ENCODE measurements at regions not wholly inside any gene's neighbourhood (a gene's known extent, or its start where the extent isn't known, plus 50 kb on each side); places are given as distances from the start of the nearest gene placed in this dataset.

DNA sequence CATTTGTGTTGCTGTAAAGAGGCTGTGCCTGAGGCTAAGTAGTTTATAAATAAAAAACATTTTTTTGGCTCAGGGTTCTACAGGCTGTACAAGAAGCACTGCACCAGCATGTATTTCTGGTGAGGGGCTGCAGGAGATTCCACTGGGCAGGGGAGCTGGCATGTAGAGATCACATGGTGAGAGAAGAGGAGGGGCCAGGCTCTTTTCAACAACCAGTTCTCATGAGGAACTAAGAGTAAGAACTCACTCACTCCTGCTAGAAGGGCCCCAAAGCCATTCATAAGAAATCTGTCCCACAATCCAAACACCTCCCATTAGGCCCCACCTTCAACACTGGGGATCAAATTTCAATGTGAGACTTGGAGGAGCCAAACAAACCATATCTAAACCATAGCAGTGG lies 214.9 kb upstream of the LMCD1 start:
- no peak for DNase-seq (ENCODE audit: low read depth, low spot score)
- H3K27ac ChIP-seq (ENCODE audit: low read length) = no peak overlapping the region
- no peaks in the 10 kb centered on the region for H3K4me1 ChIP-seq (ENCODE audit: control insufficient read depth, insufficient read depth, low read length)
- H3K9me3 ChIP-seq (ENCODE audit: control insufficient read depth, insufficient read depth, low read length) = no peaks in the 10 kb centered on the region
- H3K36me3 ChIP-seq (ENCODE audit: control insufficient read depth, insufficient read depth, low read length) = no peaks in the 10 kb centered on the region
- H3K4me3 ChIP-seq (ENCODE audit: low read length) = no peak overlapping the region
- H3K27me3 ChIP-seq (ENCODE audit: control insufficient read depth, insufficient read depth, low read length) = no peaks in the 10 kb centered on the region

DNA sequence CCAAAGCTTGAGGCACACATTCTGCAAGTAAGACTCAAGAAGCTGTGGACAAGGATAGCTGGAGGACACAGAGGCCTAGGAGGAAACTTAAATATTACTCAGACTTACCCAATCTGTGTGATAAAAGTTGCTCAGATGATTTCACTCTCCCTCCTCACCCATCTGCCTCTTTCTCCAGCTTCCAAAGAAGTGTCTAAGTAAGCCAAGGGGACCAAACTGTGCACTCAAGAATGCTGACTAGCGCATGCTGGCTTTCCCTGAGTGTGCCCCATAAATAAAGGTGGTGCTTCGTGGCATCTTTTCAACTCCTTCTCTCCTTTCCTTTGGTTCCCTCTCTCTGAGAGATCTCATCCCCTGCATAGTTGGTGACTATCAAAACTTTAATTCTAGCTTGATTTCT lies 211.0 kb upstream of the LMCD1 start:
- Histone ChIP-seq H3K9me3 (ENCODE audit: control insufficient read depth, insufficient read depth, low read length) (no peaks in the 10 kb centered on the region), H3K36me3 (ENCODE audit: control insufficient read depth, insufficient read depth, low read length) (no peaks in the 10 kb centered on the region), H3K27me3 (ENCODE audit: control insufficient read depth, insufficient read depth, low read length) (no peaks in the 10 kb centered on the region), H3K27ac (ENCODE audit: low read length) (no peak overlapping the region), H3K4me3 (ENCODE audit: low read length) (no peak overlapping the region), H3K4me1 (ENCODE audit: control insufficient read depth, insufficient read depth, low read length) (no peaks in the 10 kb centered on the region)
- no CpG with 5 or more reads among the region's 2 CpGs for WGBS (ENCODE audit: insufficient coverage, insufficient read length)
- no peak for DNase-seq (ENCODE audit: low read depth, low spot score)

DNA sequence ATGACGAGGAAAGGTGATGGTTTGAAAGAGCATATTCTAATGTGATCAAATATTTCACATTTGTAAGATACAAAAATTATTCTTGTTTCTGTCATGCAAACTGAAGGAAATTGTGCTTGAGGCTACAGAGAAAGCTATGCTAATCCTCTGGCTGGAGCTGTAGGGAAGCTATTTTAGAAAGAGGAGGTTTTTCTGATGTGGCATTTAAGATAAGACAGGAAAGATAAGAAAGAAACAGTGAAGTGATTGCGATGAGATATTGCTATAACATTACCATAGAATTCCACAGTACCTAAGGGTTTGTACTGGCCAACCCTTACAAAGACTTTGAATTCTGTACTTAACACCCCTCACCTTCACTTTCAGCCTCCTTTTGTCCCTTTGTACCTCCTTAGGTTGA lies 205.2 kb upstream of the LMCD1 start:
- no peaks in the 10 kb centered on the region for H3K36me3 ChIP-seq (ENCODE audit: control insufficient read depth, insufficient read depth, low read length)
- no peak overlapping the region for H3K27ac ChIP-seq (ENCODE audit: low read length)
- H3K27me3 ChIP-seq (ENCODE audit: control insufficient read depth, insufficient read depth, low read length) = no peaks in the 10 kb centered on the region
- no peak for DNase-seq (ENCODE audit: low read depth, low spot score)
- WGBS (ENCODE audit: insufficient coverage, insufficient read length) = no CpG with 5 or more reads among the region's 2 CpGs
- H3K4me3 ChIP-seq (ENCODE audit: low read length) = no peak overlapping the region
- no peaks in the 10 kb centered on the region for H3K9me3 ChIP-seq (ENCODE audit: control insufficient read depth, insufficient read depth, low read length)
- no peaks in the 10 kb centered on the region for H3K4me1 ChIP-seq (ENCODE audit: control insufficient read depth, insufficient read depth, low read length)

DNA sequence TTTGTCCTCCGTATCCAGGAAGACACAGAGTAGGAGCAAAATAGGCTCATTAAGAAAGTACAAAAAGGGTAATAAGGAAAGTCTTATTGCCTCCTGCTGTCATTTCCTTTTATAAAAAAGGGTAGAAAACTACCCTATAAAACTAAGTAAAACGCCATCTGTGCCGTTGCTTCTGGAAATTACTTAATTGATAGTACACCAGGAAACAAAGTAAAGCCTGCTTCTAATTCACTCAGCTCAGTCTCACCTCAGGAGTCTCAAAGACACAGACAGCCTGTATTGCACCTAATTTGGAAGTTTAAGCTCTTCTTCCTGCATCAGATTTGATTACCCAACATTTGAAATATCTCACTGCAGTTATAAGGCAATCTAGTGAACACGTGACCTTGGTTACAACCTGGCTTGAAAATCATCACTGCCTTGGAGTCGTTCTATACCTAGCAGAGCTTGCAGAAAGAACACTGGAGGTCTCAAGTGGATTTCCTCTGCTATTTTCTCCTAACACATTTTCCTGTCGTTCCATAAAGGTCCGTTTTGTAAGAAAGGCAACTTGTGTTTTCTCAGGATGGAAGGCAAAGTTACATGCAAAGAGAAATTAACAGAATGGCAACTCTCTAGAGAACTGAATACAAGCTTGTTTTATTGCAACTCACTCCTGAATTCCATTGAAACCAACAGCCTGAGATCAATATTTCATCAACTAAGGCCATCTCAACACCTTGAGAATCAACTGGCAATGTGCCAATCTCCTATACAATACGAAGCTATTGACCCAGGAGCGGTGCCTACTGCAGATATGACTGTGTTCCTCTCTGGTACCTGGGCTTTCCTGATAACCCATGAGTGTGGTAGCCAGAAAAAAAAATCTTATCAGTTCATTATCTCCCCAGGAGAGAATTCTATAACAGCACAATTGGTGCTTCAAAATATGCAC lies 203.3 kb upstream of the LMCD1 start:
- DNase-seq (ENCODE audit: low read depth, low spot score) = no peak
- WGBS (ENCODE audit: insufficient coverage, insufficient read length) = no CpG with 5 or more reads among the region's 9 CpGs
- Histone ChIP-seq H3K9me3 (ENCODE audit: control insufficient read depth, insufficient read depth, low read length) (no peaks in the 10 kb centered on the region), H3K36me3 (ENCODE audit: control insufficient read depth, insufficient read depth, low read length) (no peaks in the 10 kb centered on the region), H3K27me3 (ENCODE audit: control insufficient read depth, insufficient read depth, low read length) (no peaks in the 10 kb centered on the region), H3K4me1 (ENCODE audit: control insufficient read depth, insufficient read depth, low read length) (no peaks in the 10 kb centered on the region), H3K4me3 (ENCODE audit: low read length) (no peak overlapping the region), H3K27ac (ENCODE audit: low read length) (no peak overlapping the region)

DNA sequence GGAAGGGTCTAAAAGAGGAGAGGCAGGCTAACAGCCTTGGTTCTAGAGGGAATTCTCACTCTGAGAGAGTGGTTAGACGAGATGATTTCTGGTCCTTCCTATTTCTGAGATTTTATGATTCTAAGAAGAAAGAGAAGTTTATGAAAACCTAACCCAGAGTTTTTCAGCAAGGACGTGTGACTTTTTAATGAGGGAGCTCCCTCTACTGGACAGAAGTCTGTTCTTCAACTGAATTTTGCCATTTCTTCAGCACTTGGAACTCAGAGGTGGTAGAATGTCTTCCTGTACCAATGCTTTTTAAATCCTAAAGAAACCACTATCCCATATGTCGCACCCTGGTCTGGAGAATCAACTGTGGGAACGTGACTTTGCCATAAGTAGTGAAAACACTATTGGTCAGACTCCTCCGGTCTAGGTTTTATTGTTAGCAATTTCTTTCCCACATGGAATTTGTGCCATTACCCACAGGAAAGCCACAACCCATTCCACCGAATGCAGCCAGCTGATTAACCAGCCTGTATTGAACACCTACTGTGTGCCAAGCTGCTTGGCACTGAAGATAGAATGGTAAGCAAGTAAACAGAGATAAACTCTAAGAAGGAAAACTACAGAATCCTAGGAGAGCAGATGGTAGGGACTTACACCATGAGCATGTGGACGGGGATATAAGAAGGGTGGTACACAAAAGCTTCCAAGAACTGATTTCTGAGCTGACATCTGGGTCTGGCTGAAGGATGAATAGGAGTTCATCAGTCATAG lies 199.5 kb upstream of the LMCD1 start:
- Histone ChIP-seq H3K4me1 (ENCODE audit: control insufficient read depth, insufficient read depth, low read length) (peaks cover 3% of the 10 kb centered on the region; the same call in 1 of the 2 replicates), H3K9me3 (ENCODE audit: control insufficient read depth, insufficient read depth, low read length) (no peaks in the 10 kb centered on the region), H3K27me3 (ENCODE audit: control insufficient read depth, insufficient read depth, low read length) (no peaks in the 10 kb centered on the region), H3K4me3 (ENCODE audit: low read length) (no peak overlapping the region), H3K36me3 (ENCODE audit: control insufficient read depth, insufficient read depth, low read length) (no peaks in the 10 kb centered on the region), H3K27ac (ENCODE audit: low read length) (no peak overlapping the region)
- WGBS (ENCODE audit: insufficient coverage, insufficient read length) = no CpG with 5 or more reads among the region's 7 CpGs
- DNase-seq (ENCODE audit: low read depth, low spot score) = no peak

DNA sequence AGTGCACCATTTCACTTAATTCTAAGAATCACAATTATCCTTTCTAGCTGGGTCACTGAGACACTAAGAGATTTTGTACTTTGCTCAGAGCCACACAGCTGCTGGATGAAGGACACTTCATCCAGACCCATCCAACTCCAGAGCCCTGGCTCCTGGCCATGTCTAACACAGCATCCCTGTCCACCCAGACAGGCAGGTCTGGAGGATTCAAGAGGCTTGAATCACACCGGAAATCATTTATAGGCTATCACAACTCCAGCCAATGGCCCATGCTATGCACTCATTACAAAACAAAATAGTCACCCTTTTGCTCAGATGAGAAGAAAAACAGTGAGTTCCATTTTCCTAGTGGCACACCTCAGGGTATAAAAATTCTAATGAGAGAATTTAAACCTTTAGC lies 198.2 kb upstream of the LMCD1 start:
- Histone ChIP-seq H3K9me3 (ENCODE audit: control insufficient read depth, insufficient read depth, low read length) (no peaks in the 10 kb centered on the region), H3K36me3 (ENCODE audit: control insufficient read depth, insufficient read depth, low read length) (no peaks in the 10 kb centered on the region), H3K27me3 (ENCODE audit: control insufficient read depth, insufficient read depth, low read length) (no peaks in the 10 kb centered on the region), H3K4me1 (ENCODE audit: control insufficient read depth, insufficient read depth, low read length) (peaks cover 3% of the 10 kb centered on the region; the same call in 1 of the 2 replicates), H3K4me3 (ENCODE audit: low read length) (no peak overlapping the region), H3K27ac (ENCODE audit: low read length) (no peak overlapping the region)
- no peak for DNase-seq (ENCODE audit: low read depth, low spot score)
- WGBS (ENCODE audit: insufficient coverage, insufficient read length) = no CpG with 5 or more reads among the region's 1 CpG

DNA sequence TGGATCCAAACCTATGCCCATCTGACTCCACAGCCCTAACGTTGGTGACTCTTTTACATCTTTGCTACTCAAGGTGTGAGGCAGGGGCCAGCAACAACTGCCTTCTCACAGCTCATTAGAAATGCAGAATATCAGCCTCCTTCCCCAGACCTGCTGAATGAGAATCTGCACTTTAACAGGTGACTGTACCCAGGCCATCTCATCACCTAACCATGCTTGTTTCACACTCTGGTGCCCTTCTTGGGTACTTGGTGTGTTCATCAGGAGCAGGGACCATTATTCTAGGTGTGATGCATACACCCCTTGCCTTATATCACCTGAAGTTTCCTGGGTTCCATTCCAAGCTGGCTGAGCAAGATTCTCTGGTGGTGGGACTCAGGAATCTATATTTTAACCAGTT lies 196.3 kb upstream of the LMCD1 start:
- H3K27me3 ChIP-seq (ENCODE audit: control insufficient read depth, insufficient read depth, low read length) = no peaks in the 10 kb centered on the region
- no CpG with 5 or more reads among the region's 1 CpG for WGBS (ENCODE audit: insufficient coverage, insufficient read length)
- no peaks in the 10 kb centered on the region for H3K9me3 ChIP-seq (ENCODE audit: control insufficient read depth, insufficient read depth, low read length)
- H3K27ac ChIP-seq (ENCODE audit: low read length) = no peak overlapping the region
- H3K4me3 ChIP-seq (ENCODE audit: low read length) = no peak overlapping the region
- peaks cover 3% of the 10 kb centered on the region; the same call in 1 of the 2 replicates for H3K4me1 ChIP-seq (ENCODE audit: control insufficient read depth, insufficient read depth, low read length)
- DNase-seq (ENCODE audit: low read depth, low spot score) = no peak
- H3K36me3 ChIP-seq (ENCODE audit: control insufficient read depth, insufficient read depth, low read length) = no peaks in the 10 kb centered on the region

DNA sequence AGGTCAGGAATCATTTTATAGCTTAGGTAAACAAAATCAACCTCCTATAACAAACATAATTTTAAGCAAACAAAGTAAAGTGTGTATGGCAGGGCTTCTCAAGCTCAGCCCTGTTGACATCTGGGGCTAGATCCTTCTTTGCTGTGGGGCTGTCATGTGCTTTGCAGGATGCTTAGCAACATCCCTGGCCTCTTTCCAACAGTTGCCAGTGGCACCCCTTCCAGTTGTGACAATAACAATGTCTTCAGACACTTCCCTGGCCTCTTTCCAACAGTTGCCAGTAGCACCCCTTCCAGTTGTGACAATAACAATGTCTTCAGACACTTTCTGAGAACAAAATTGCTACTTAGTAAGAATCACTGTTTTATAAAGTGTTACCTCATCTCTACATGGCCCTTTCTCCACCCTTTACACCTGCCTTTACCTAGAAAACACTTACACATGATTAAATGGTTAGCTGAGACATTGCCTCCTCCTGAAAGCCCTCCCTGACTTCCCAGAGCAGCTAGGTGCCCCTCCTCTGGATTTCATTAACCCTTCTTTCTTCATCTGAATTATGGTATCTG lies 194.0 kb upstream of the LMCD1 start:
- Histone ChIP-seq H3K9me3 (ENCODE audit: control insufficient read depth, insufficient read depth, low read length) (no peaks in the 10 kb centered on the region), H3K36me3 (ENCODE audit: control insufficient read depth, insufficient read depth, low read length) (no peaks in the 10 kb centered on the region), H3K4me3 (ENCODE audit: low read length) (no peak overlapping the region), H3K4me1 (ENCODE audit: control insufficient read depth, insufficient read depth, low read length) (peaks cover 3% of the 10 kb centered on the region; the same call in 1 of the 2 replicates), H3K27me3 (ENCODE audit: control insufficient read depth, insufficient read depth, low read length) (no peaks in the 10 kb centered on the region), H3K27ac (ENCODE audit: low read length) (no peak overlapping the region)
- no peak for DNase-seq (ENCODE audit: low read depth, low spot score)

DNA sequence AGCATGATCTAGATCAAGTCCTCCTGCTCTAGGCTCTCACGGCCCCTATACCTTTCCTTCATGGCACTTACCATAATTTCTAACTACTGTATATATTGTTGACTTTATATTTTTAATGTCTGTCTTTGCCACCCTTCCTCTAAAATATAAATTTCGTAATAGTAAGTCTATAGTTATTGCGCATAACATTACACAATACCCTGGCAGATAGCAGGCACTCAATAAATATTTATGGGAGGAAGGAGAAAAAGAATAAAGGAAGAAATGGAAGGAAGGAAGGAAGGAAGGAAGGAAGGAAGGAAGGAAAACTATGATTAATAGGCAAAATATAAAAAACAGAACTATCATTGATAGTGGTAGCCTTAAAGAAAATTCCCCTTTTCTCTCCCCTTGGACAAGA lies 190.3 kb upstream of the LMCD1 start:
- Histone ChIP-seq H3K4me1 (ENCODE audit: control insufficient read depth, insufficient read depth, low read length) (peaks cover 1% of the 10 kb centered on the region; the same call in 1 of the 2 replicates), H3K9me3 (ENCODE audit: control insufficient read depth, insufficient read depth, low read length) (no peaks in the 10 kb centered on the region), H3K36me3 (ENCODE audit: control insufficient read depth, insufficient read depth, low read length) (no peaks in the 10 kb centered on the region), H3K27ac (ENCODE audit: low read length) (no peak overlapping the region), H3K27me3 (ENCODE audit: control insufficient read depth, insufficient read depth, low read length) (no peaks in the 10 kb centered on the region), H3K4me3 (ENCODE audit: low read length) (no peak overlapping the region)
- no CpG with 5 or more reads among the region's 3 CpGs for WGBS (ENCODE audit: insufficient coverage, insufficient read length)
- no peak for DNase-seq (ENCODE audit: low read depth, low spot score)

DNA sequence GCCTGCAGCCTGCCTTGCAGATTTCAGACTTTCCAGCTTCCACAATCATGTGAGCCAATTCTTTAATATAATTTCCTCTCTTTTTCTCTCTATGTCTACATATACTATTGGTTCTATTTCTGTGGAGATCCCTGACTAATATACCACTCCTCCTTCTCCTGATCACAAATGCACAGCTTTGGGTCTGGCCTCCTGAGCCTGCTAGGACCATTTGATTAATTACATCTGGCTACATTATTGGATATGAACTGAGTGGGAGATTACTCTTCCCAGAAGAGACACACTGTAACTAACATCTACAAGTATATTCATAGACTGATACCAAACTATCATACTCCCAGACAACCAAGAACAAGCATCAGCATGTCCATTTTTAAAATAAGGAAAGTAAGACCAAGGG lies 188.9 kb upstream of the LMCD1 start:
- Histone ChIP-seq H3K36me3 (ENCODE audit: control insufficient read depth, insufficient read depth, low read length) (no peaks in the 10 kb centered on the region), H3K4me3 (ENCODE audit: low read length) (no peak overlapping the region), H3K27ac (ENCODE audit: low read length) (no peak overlapping the region), H3K4me1 (ENCODE audit: control insufficient read depth, insufficient read depth, low read length) (no peaks in the 10 kb centered on the region), H3K27me3 (ENCODE audit: control insufficient read depth, insufficient read depth, low read length) (no peaks in the 10 kb centered on the region), H3K9me3 (ENCODE audit: control insufficient read depth, insufficient read depth, low read length) (no peaks in the 10 kb centered on the region)
- no peak for DNase-seq (ENCODE audit: low read depth, low spot score)

All from iPS DF 6.9 (cell line).